Fibroblast of lung (primary cell): ENCODE measurements at regions not wholly inside any gene's neighbourhood (a gene's known extent, or its start where the extent isn't known, plus 50 kb on each side); places are given as distances from the start of the nearest gene placed in this dataset.

Source experiments
- DNase-seq, 2 donors: peaks; one replicate each; pipeline versions ENCODE4 v3.0.0 to v3.0.0-alpha.2; 2010; ENCODE audit warnings: low read depth in 2 of 2
- H2AFZ ChIP-seq: 2 replicates; pipeline ENCODE4 v1.5.1; 2012; ENCODE audit warnings: low read length, control low read depth, inconsistent platforms
- H3K27ac ChIP-seq: 2 replicates; pipeline ENCODE4 v1.5.1; 2011; ENCODE audit warnings: low read length, control low read depth; ENCODE audit not compliant: insufficient read depth
- H3K27me3 ChIP-seq: 2 replicates; pipeline ENCODE4 v1.5.1; 2011; ENCODE audit warnings: mild to moderate bottlenecking, low read length; ENCODE audit not compliant: control insufficient read depth, insufficient read depth
- H3K36me3 ChIP-seq: 2 replicates; pipeline ENCODE4 v1.5.1; 2011; ENCODE audit warnings: low read length; ENCODE audit not compliant: control insufficient read depth, insufficient read depth
- H3K4me1 ChIP-seq: 2 replicates; pipeline ENCODE4 v1.5.1; 2011; ENCODE audit warnings: low read length; ENCODE audit not compliant: control insufficient read depth, insufficient read depth; ENCODE audit errors: extremely low read depth
- H3K4me2 ChIP-seq: 2 replicates; pipeline ENCODE4 v1.5.1; 2011; ENCODE audit warnings: low read length, control low read depth; ENCODE audit not compliant: insufficient read depth; ENCODE audit errors: extremely low read depth
- H3K4me3 ChIP-seq, 4 experiments: fragments of 200-600 bp in 1 of 4; sonication (generic) in 1 of 4; replicated peaks in 1 of 4; 2 replicates each; pipeline ENCODE4 v1.5.1; 2011 to 2016; ENCODE audit warnings: low read length in 4 of 4, low read depth in 3 of 4, mild to moderate bottlenecking in 3 of 4, control low read depth in 2 of 4, inconsistent platforms in 1 of 4, mixed read lengths in 1 of 4; ENCODE audit not compliant: insufficient read depth in 1 of 4; ENCODE audit errors: control extremely low read depth in 1 of 4
- H3K79me2 ChIP-seq: 2 replicates; pipeline ENCODE4 v1.5.1; 2012; ENCODE audit warnings: mild to moderate bottlenecking, low read length, inconsistent platforms; ENCODE audit not compliant: control insufficient read depth, insufficient read depth
- H3K9ac ChIP-seq: 2 replicates; pipeline ENCODE4 v1.5.1; 2011; ENCODE audit warnings: mild to moderate bottlenecking, low read length, control low read depth; ENCODE audit not compliant: insufficient read depth
- H3K9me3 ChIP-seq: 2 replicates; pipeline ENCODE4 v1.5.1; 2012; ENCODE audit warnings: low read depth, low read length; ENCODE audit not compliant: control insufficient read depth, insufficient read depth
- H4K20me1 ChIP-seq: 2 replicates; pipeline ENCODE4 v1.5.1; 2011; ENCODE audit warnings: low read length; ENCODE audit not compliant: control insufficient read depth, insufficient read depth; ENCODE audit errors: extremely low read depth
- CTCF ChIP-seq, 2 donors: IDR thresholded peaks in 1 of 2; conservative IDR thresholded peaks in 1 of 2; 1 replicate in 1 of 2; 2 replicates in 1 of 2; pipeline ENCODE4 v1.5.1; 2011 to 2012; ENCODE audit warnings: low read length in 2 of 2, control low read depth in 1 of 2, inconsistent platforms in 1 of 2, low read depth in 1 of 2, mild to moderate bottlenecking in 1 of 2
- EZH2 ChIP-seq: IDR thresholded peaks from 2 replicates; pipeline ENCODE4 v1.5.1; 2012; ENCODE audit warnings: low read length, control low read depth, mild to moderate bottlenecking; ENCODE audit errors: missing control alignments

DNA sequence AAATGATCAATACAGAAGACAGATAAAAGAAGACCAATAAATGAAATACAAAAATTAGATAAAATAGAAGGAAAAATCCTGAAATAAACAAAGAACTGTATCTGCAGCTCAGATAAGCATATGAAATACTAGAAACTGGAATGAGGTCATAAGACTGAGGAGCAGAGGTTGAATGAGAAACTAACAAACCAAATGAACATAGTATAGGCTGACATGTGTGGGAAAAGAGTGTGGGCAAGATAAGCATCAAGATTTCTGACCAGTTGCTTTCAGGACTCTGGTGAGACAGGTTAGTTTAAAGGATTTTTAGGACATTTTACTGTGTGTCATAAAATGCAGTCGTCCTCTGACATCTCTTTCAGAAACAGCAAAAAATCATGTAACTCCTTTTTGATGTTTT is 2073.2 kb upstream of the TENM3 start:
- Histone ChIP-seq H3K9ac (no peak overlapping the region), H3K36me3 (no peaks in the 10 kb centered on the region), H2AFZ (no peak overlapping the region), H3K4me1 (no peaks in the 10 kb centered on the region), H3K27me3 (no peaks in the 10 kb centered on the region), H3K79me2 (no peaks in the 10 kb centered on the region), H3K4me2 (no peak overlapping the region), H3K4me3 (no peak overlapping the region), H3K27ac (no peak overlapping the region), H4K20me1 (no peaks in the 10 kb centered on the region), H3K9me3 (no peaks in the 10 kb centered on the region)
- DNase-seq: no peak
- TF ChIP-seq CTCF (conservative IDR thresholded peaks at IDR 0.05 in 1 of 2, IDR thresholded peaks at IDR 0.05 in 1 of 2; ENCODE audit: low read depth in 1 of 2, low read length in 2 of 2) (no peak), EZH2 (no peak)

GRCh38 chr4:180179146-180179545 is 2064.1 kb upstream of the TENM3 start:
- no peak for TF ChIP-seq EZH2
- no peak for TF ChIP-seq CTCF (conservative IDR thresholded peaks at IDR 0.05 in 1 of 2, IDR thresholded peaks at IDR 0.05 in 1 of 2; ENCODE audit: low read depth in 1 of 2, low read length in 2 of 2)
- Histone ChIP-seq H3K36me3 (no peaks in the 10 kb centered on the region), H3K27me3 (no peaks in the 10 kb centered on the region), H3K27ac (no peak overlapping the region), H3K9ac (no peak overlapping the region), H3K79me2 (no peaks in the 10 kb centered on the region), H3K4me3 (no peak overlapping the region), H3K4me2 (no peak overlapping the region), H3K9me3 (no peaks in the 10 kb centered on the region), H3K4me1 (no peaks in the 10 kb centered on the region), H4K20me1 (no peaks in the 10 kb centered on the region), H2AFZ (no peak overlapping the region)
- DNase-seq: no peak

DNA sequence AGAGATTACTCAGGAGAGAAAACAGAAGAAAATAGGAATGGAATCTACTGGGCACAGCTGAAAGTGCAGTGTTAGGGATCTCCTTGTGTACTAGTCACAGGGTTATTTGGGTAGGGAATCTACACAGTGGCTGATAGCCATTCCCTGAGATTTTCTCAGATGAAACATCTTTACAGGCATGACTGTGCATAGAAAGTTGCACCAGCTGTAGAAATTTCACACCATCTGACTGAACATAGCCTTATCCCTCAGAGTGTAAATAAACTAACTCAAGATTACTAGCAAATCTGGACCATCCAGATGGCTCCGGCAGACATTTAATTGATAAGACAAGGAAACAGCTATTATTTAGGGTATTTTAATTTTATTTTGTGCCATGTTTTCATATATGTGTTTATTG is 2053.5 kb upstream of the TENM3 start:
- Histone ChIP-seq H3K79me2 (no peaks in the 10 kb centered on the region), H2AFZ (no peak overlapping the region), H3K4me2 (no peak overlapping the region), H3K9ac (no peak overlapping the region), H4K20me1 (no peaks in the 10 kb centered on the region), H3K27ac (no peak overlapping the region), H3K27me3 (no peaks in the 10 kb centered on the region), H3K4me3 (no peak overlapping the region), H3K36me3 (no peaks in the 10 kb centered on the region), H3K4me1 (no peaks in the 10 kb centered on the region), H3K9me3 (no peaks in the 10 kb centered on the region)
- no peak for TF ChIP-seq EZH2
- no peak for TF ChIP-seq CTCF (conservative IDR thresholded peaks at IDR 0.05 in 1 of 2, IDR thresholded peaks at IDR 0.05 in 1 of 2; ENCODE audit: low read depth in 1 of 2, low read length in 2 of 2)
- DNase-seq: peak in 1 of 2 donors; percentile 21
